ENCODE measurements at regions not wholly inside any gene's neighbourhood (a gene's known extent, or its start where the extent isn't known, plus 50 kb on each side); places are given as distances from the start of the nearest gene placed in this dataset.
"Not testable (repeated sequence)": the region's sequence is repeated elsewhere in the genome, so short reads cannot be mapped to it uniquely, and the experiment has no call there.

GRCh38 chr7:149682038-149682437 lies 91.3 kb downstream of the ZNF467 start:
- DNase-seq, result no peak

GRCh38 chr7:149681274-149681673 lies 92.1 kb downstream of the ZNF467 start:
- DNase-seq, result no peak

GRCh38 chr7:149680331-149681025 lies 92.9 kb downstream of the ZNF467 start:
- DNase-seq, result no peak

- not testable (repeated sequence) for DNase-seq
Observed at GRCh38 chr7:149674728-149675385, 98.5 kb downstream of the ZNF467 start.

- DNase-seq, result no peak
Observed at GRCh38 chr7:149673006-149673405, 100.4 kb downstream of the ZNF467 start.

- peak; percentile 35 to 84 for DNase-seq
Observed at GRCh38 chr7:149670288-149670687, 103.1 kb downstream of the ZNF467 start.

GRCh38 chr7:149669121-149669818 lies 104.1 kb downstream of the ZNF467 start:
- DNase-seq, result no peak

GRCh38 chr7:149666360-149666945 lies 106.9 kb downstream of the ZNF467 start:
- no peak for DNase-seq

- DNase-seq, result not testable (repeated sequence)
Observed at GRCh38 chr7:149665618-149666017, 107.8 kb downstream of the ZNF467 start.

GRCh38 chr7:149664666-149665065 lies 108.7 kb downstream of the ZNF467 start:
- no peak for DNase-seq

- peak; percentile 1 to 46 for DNase-seq
Observed at GRCh38 chr7:149664176-149664575, 109.2 kb downstream of the ZNF467 start.

GRCh38 chr7:149662591-149663095 lies 110.7 kb downstream of the ZNF467 start:
- peak in 1 of 2 experiments; percentile 72 for DNase-seq

GRCh38 chr7:149655784-149656183 lies 117.6 kb downstream of the ZNF467 start:
- no peak for DNase-seq

GRCh38 chr7:149654588-149654987 lies 118.8 kb downstream of the ZNF467 start:
- DNase-seq, result no peak

GRCh38 chr7:149650190-149650589 lies 123.2 kb downstream of the ZNF467 start:
- not testable (repeated sequence) for DNase-seq

- DNase-seq, result no peak
Observed at GRCh38 chr7:149644754-149645153, 128.6 kb downstream of the ZNF467 start.

GRCh38 chr7:149642589-149642988 lies 130.8 kb downstream of the ZNF467 start:
- DNase-seq, result peak in 1 of 2 experiments; percentile 44

- DNase-seq, result no peak
Observed at GRCh38 chr7:149638566-149639320, 134.6 kb downstream of the ZNF467 start.

GRCh38 chr7:149637911-149638565 lies 135.3 kb downstream of the ZNF467 start:
- DNase-seq, result no peak

GRCh38 chr7:149635561-149636329 lies 137.6 kb downstream of the ZNF467 start:
- no peak for DNase-seq
